Spleen (tissue), 11 donors: ENCODE measurements at regions not wholly inside any gene's neighbourhood (a gene's known extent, or its start where the extent isn't known, plus 50 kb on each side); places are given as distances from the start of the nearest gene placed in this dataset.

Experiments
- DNase-seq: peaks from one replicate; pipeline ENCODE4 v3.0.0-alpha.2; 2020
- H3K27ac ChIP-seq, 8 donors: fragments of 200-600 bp; sonication (generic) in 7 of 8; 1 replicate in 4 of 8; 2 replicates in 4 of 8; pipeline versions ENCODE4 v1.5.0 to v1.8.0; 2016 to 2021; ENCODE audit warnings: inconsistent platforms in 4 of 8, mild to moderate bottlenecking in 4 of 8, moderate library complexity in 1 of 8
- H3K27me3 ChIP-seq, 7 donors: fragments of 200-600 bp; sonication (generic) in 6 of 7; replicated peaks in 1 of 7; 1 replicate in 4 of 7; 2 replicates in 3 of 7; pipeline versions ENCODE4 v1.5.0 to v1.8.0; 2016 to 2021; ENCODE audit warnings: inconsistent platforms in 3 of 7, mild to moderate bottlenecking in 1 of 7
- H3K36me3 ChIP-seq, 6 donors: fragments of 200-600 bp; sonication (generic) in 5 of 6; 1 replicate in 4 of 6; 2 replicates in 2 of 6; pipeline versions ENCODE4 v1.5.0 to v1.8.0; 2016 to 2021; ENCODE audit warnings: inconsistent platforms in 2 of 6
- H3K4me1 ChIP-seq, 6 donors: fragments of 200-600 bp; sonication (generic) in 5 of 6; 1 replicate in 3 of 6; 2 replicates in 3 of 6; pipeline versions ENCODE4 v1.5.0 to v1.8.0; 2016 to 2021; ENCODE audit warnings: inconsistent platforms in 3 of 6
- H3K4me3 ChIP-seq, 8 donors: fragments of 200-600 bp; sonication (generic) in 7 of 8; 1 replicate in 4 of 8; 2 replicates in 4 of 8; pipeline versions ENCODE4 v1.5.0 to v1.8.0; 2016 to 2021; ENCODE audit warnings: inconsistent platforms in 4 of 8, mild to moderate bottlenecking in 4 of 8, moderate library complexity in 2 of 8
- H3K9me3 ChIP-seq, 8 donors: fragments of 200-600 bp; sonication (generic) in 7 of 8; 1 replicate in 4 of 8; 2 replicates in 4 of 8; pipeline versions ENCODE4 v1.5.0 to v1.8.0; 2016 to 2021; ENCODE audit warnings: inconsistent platforms in 4 of 8
- CTCF ChIP-seq, 11 experiments: fragments of 200-600 bp in 7 of 11; fragments of 450-650 bp in 4 of 11; sonication (generic) in 4 of 11; IDR thresholded peaks in 8 of 11; conservative IDR thresholded peaks in 3 of 11; 1 replicate in 7 of 11; 2 replicates in 4 of 11; pipeline versions ENCODE4 v1.4.0 to v1.8.0; 2016 to 2021; ENCODE audit warnings: antibody characterized with exemption in 11 of 11, inconsistent platforms in 4 of 11, mild to moderate bottlenecking in 1 of 11
- POLR2A ChIP-seq, 3 donors: fragments of 450-650 bp; IDR thresholded peaks; one replicate each; pipeline ENCODE4 v1.5.1; 2017; ENCODE audit warnings: antibody characterized with exemption in 3 of 3, mild to moderate bottlenecking in 1 of 3
- POLR2AphosphoS5 ChIP-seq, 3 donors: sonication (generic); formaldehyde crosslinking; IDR thresholded peaks; one replicate each; pipeline ENCODE4 v1.5.1; 2017; ENCODE audit warnings: antibody characterized with exemption in 3 of 3
- WGBS, 5 donors: extraction: QIAGEN DNeasy Blood & Tissue Kit in 3 of 5; methylation state at CpG; one replicate each; pipeline versions ENCODE4 v1.1.5 to v1.1.7; 2013 to 2018; 5-methylcytosine and 5-hydroxymethylcytosine counted together
- intact Hi-C: fragments of 100-400 bp; cut with DNase I; formaldehyde crosslinking; loops from one replicate; pipeline ENCODE4 v1.15.0; 2023; ENCODE audit warnings: low total_unique reads
- donor health status: healthy with polysubstance abuse.
- donor health status: DM: no; HTN: no; CAD: no; lungs with moderate emphysema.
- donor health status: DM: no; HTN: no; CAD: no.
- donor health status: Bipolar disorder and iron deficiency.
- donor health status: healthy.
- donor health status: DM: no; HTN: no; CAD: no.
- donor health status: DM: yes; HTN: yes; CAD: no.

GRCh38 chr5:101260857-101261256, 357.8 kb upstream of the ST8SIA4 start:
- Histone ChIP-seq H3K9me3 (peaks cover 0 to 15% (median 0%) of the 10 kb centered on the region in 8 donors), H3K27me3 (no peaks in the 10 kb centered on the region), H3K27ac (no peak overlapping the region), H3K4me1 (no peaks in the 10 kb centered on the region), H3K36me3 (no peaks in the 10 kb centered on the region), H3K4me3 (no peak overlapping the region)
- no peak for DNase-seq
- no peak for TF ChIP-seq CTCF (IDR thresholded peaks at IDR 0.05 in 8 of 11, conservative IDR thresholded peaks at IDR 0.05 in 3 of 11)
- TF ChIP-seq POLR2A (IDR thresholded peaks at IDR 0.05): no peak
- TF ChIP-seq POLR2AphosphoS5 (IDR thresholded peaks at IDR 0.05): no peak
- intact Hi-C loops: no loop called here
- 85 to 93% (median 89%) methylated on average over 9 of the region's 9 CpGs for WGBS, 5 donors

DNA sequence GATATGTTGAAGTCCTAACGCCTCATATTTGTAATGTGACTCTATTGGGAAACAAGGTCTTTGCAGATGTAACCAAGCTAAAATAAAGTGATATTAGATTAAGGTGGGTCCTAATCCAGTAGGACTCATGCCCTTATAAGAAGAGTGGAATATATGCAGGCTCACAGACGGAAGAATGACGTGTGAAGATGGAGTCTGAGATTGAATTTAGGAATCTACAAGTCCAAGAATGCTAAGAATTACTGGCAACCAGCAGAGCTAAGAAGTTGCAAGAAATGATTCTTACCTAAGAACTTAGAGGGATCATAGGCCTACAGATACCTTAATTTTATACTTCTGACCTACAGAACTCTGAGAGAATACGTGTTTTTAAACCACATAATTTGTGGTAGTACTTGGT, 350.0 kb upstream of the ST8SIA4 start:
- 73 to 85% (median 81%) methylated on average over 4 of the region's 4 CpGs for WGBS, 5 donors
- no peak for DNase-seq
- Histone ChIP-seq H3K4me3 (no peak overlapping the region), H3K27me3 (no peaks in the 10 kb centered on the region), H3K4me1 (no peaks in the 10 kb centered on the region), H3K9me3 (peaks cover 0 to 7% (median under 1%) of the 10 kb centered on the region in 8 donors), H3K27ac (no peak overlapping the region), H3K36me3 (no peaks in the 10 kb centered on the region)
- no peak for TF ChIP-seq POLR2AphosphoS5 (IDR thresholded peaks at IDR 0.05)
- no peak for TF ChIP-seq POLR2A (IDR thresholded peaks at IDR 0.05)
- TF ChIP-seq CTCF (IDR thresholded peaks at IDR 0.05 in 8 of 11, conservative IDR thresholded peaks at IDR 0.05 in 3 of 11): no peak
- intact Hi-C loops: no loop called here

- no peaks in the 10 kb centered on the region for H3K4me1 ChIP-seq
- H3K9me3 ChIP-seq: peaks cover 0 to 37% (median 18%) of the 10 kb centered on the region in 8 donors
- no peak for DNase-seq
- H3K36me3 ChIP-seq: no peaks in the 10 kb centered on the region
- no peaks in the 10 kb centered on the region for H3K27me3 ChIP-seq
- H3K27ac ChIP-seq: no peak overlapping the region
- intact Hi-C loops: no loop called here
- WGBS, 5 donors: 88 to 96% (median 91%) methylated on average over 1 of the region's 1 CpG
- no peak for TF ChIP-seq CTCF (IDR thresholded peaks at IDR 0.05 in 8 of 11, conservative IDR thresholded peaks at IDR 0.05 in 3 of 11)
- no peak for TF ChIP-seq POLR2A (IDR thresholded peaks at IDR 0.05)
- TF ChIP-seq POLR2AphosphoS5 (IDR thresholded peaks at IDR 0.05): no peak
- no peak overlapping the region for H3K4me3 ChIP-seq
Measured at GRCh38 chr5:101244621-101245020, 341.5 kb upstream of the ST8SIA4 start.

DNA sequence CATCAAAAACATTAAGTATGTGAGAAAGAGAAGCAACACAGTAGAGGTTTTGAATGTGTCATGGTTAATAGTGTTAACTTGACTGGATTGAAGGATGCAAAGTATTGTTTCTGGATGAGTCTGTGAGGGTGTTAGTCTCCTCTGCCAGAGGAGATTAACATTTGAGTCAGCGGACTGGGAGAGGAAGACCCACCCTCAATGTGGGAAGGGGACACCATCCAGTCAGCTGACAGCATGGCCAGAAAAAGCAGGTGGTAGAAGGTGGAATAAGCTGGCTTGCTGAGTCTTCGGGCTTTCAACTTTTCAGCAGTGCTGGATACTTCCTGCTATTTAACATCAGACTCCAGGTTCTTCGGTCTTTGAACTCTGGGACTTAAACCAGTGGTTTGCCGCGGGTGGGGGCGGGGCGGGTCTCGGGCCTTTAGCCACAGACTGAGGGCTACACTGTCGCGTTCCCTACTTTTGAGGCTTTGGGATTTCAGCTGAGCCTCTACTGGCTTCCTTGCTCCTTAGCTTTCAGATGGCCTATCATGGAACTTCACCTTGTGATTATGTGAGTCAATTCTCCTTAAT, 309.9 kb upstream of the ST8SIA4 start:
- DNase-seq: no peak
- Histone ChIP-seq H3K27ac (no peak overlapping the region), H3K36me3 (no peaks in the 10 kb centered on the region), H3K4me3 (no peak overlapping the region), H3K4me1 (no peaks in the 10 kb centered on the region), H3K9me3 (peaks cover 0 to 4% (median 0%) of the 10 kb centered on the region in 8 donors), H3K27me3 (no peaks in the 10 kb centered on the region)
- intact Hi-C loops: no loop called here
- 77 to 84% (median 78%) methylated on average over 10 of the region's 10 CpGs for WGBS, 5 donors
- TF ChIP-seq CTCF (IDR thresholded peaks at IDR 0.05 in 8 of 11, conservative IDR thresholded peaks at IDR 0.05 in 3 of 11) (no peak), POLR2AphosphoS5 (IDR thresholded peaks at IDR 0.05) (no peak), POLR2A (IDR thresholded peaks at IDR 0.05) (no peak)
